C4-2B (cell line): ENCODE measurements at regions not wholly inside any gene's neighbourhood (a gene's known extent, or its start where the extent isn't known, plus 50 kb on each side); places are given as distances from the start of the nearest gene placed in this dataset.

Experiments
- ZFX ChIP-seq: fragments of 450-650 bp; IDR thresholded peaks from 2 replicates; pipeline ENCODE4 v1.6.1; 2017
- TF ChIP-seq, protein P1 (sequence below): fragments of 450-650 bp; conservative IDR thresholded peaks from 2 replicates; pipeline ENCODE4 v1.5.1; 2017; ENCODE audit warnings: mild to moderate bottlenecking

DNA sequence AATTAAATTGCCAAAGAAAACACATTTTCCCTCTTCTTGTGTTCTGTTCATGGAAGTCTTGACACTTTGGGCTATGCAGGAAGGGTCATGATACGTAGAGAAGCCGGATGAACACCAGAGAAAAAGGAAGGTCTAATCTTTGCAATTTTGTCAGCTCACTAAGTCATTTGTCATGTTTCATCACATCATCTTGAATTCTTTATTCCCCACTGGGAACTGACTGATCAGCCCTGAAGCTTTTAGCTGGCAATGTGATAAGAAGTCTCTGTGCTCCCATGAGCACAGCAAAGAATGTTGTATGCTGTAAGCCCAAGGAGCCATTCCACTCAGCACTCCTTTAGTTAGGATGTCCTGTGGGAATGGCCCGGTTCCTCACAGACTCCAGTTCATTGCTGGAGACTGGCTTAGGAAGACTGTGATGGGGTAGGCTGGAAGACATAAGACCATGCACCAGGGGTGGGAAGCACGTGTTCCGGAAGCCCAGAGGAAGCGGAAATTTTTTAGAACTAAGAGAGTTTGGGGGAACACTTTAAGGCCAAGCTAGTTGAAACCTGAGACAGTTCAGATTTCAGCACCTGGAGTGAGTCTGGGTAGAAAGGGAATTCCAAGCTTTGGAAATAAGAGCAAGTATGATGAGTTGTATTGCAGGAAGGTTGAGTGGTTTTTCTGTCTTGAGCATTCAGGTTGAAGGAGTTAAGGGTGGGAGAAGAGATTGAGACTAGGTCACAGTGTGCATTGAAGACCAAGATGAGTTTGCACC, 306.7 kb upstream of the MTNR1B start:
- TF ChIP-seq, protein P1, sequence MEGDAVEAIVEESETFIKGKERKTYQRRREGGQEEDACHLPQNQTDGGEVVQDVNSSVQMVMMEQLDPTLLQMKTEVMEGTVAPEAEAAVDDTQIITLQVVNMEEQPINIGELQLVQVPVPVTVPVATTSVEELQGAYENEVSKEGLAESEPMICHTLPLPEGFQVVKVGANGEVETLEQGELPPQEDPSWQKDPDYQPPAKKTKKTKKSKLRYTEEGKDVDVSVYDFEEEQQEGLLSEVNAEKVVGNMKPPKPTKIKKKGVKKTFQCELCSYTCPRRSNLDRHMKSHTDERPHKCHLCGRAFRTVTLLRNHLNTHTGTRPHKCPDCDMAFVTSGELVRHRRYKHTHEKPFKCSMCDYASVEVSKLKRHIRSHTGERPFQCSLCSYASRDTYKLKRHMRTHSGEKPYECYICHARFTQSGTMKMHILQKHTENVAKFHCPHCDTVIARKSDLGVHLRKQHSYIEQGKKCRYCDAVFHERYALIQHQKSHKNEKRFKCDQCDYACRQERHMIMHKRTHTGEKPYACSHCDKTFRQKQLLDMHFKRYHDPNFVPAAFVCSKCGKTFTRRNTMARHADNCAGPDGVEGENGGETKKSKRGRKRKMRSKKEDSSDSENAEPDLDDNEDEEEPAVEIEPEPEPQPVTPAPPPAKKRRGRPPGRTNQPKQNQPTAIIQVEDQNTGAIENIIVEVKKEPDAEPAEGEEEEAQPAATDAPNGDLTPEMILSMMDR = no peak
- no peak for TF ChIP-seq ZFX
